Mesothelial cell of epicardium (in vitro differentiated cells): ENCODE measurements at regions not wholly inside any gene's neighbourhood (a gene's known extent, or its start where the extent isn't known, plus 50 kb on each side); places are given as distances from the start of the nearest gene placed in this dataset.

ENCODE experiments used
- DNase-seq, 2 experiments: peaks; one replicate each; pipeline ENCODE4 v3.0.0; 2021; ENCODE audit warnings: low spot score in 2 of 2; ENCODE audit not compliant: unreplicated experiment in 2 of 2
- H3K27ac Mint-ChIP-seq: 2 replicates; pipeline ENCODE4 v1.8.0; 2021; ENCODE audit warnings: mixed read lengths
- H3K27me3 Mint-ChIP-seq: 2 replicates; pipeline ENCODE4 v1.8.0; 2021; ENCODE audit warnings: low read depth, mixed read lengths
- H3K36me3 Mint-ChIP-seq: 2 replicates; pipeline ENCODE4 v1.8.0; 2021; ENCODE audit warnings: mixed read lengths
- H3K4me1 Mint-ChIP-seq: 2 replicates; pipeline ENCODE4 v1.8.0; 2021; ENCODE audit warnings: mixed read lengths
- H3K4me3 Mint-ChIP-seq: 2 replicates; pipeline ENCODE4 v1.8.0; 2021; ENCODE audit warnings: mild to moderate bottlenecking, moderate library complexity, mixed read lengths
- H3K9me3 Mint-ChIP-seq: 2 replicates; pipeline ENCODE4 v1.8.0; 2021; ENCODE audit warnings: mixed read lengths
- TF ChIP-seq, protein P1 (sequence below): fragments of 200-600 bp; sonication (generic); IDR thresholded peaks from one replicate; pipeline ENCODE4 v1.5.0; 2021; ENCODE audit warnings: antibody characterized with exemption; ENCODE audit not compliant: unreplicated experiment

DNA sequence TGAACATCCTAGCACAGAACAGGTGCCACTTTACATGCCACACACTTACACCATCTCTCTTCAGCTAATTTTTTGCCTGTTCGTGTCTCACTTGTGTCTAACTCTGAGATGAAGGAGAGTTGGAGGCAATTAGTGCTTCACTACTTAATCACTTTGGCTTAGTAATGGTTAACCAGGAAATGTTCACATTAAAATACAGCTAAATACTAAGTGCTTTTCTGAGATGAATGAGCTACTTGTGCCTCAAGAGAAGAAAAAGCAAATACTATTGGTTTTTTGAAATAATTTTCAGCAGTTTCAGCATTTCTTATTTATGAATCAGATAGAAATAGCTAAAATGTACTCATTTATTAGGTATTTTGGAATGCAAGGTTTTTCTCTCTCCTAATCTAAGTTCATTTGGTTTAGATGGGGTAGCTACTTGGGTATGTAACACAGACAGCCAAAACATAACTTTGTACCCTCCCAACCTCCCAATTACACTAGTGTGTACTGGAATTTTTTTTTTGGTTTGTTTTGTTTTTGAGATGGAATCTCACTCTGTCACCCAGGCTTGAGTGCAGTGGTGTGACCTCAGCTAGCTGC is 1474.1 kb upstream of the SEL1L start:
- TF ChIP-seq, protein P1, sequence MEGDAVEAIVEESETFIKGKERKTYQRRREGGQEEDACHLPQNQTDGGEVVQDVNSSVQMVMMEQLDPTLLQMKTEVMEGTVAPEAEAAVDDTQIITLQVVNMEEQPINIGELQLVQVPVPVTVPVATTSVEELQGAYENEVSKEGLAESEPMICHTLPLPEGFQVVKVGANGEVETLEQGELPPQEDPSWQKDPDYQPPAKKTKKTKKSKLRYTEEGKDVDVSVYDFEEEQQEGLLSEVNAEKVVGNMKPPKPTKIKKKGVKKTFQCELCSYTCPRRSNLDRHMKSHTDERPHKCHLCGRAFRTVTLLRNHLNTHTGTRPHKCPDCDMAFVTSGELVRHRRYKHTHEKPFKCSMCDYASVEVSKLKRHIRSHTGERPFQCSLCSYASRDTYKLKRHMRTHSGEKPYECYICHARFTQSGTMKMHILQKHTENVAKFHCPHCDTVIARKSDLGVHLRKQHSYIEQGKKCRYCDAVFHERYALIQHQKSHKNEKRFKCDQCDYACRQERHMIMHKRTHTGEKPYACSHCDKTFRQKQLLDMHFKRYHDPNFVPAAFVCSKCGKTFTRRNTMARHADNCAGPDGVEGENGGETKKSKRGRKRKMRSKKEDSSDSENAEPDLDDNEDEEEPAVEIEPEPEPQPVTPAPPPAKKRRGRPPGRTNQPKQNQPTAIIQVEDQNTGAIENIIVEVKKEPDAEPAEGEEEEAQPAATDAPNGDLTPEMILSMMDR: no peak
- H3K4me3 Mint-ChIP-seq: no peak overlapping the region
- peaks cover 8% of the 10 kb centered on the region for H3K4me1 Mint-ChIP-seq
- H3K36me3 Mint-ChIP-seq: peaks cover 5% of the 10 kb centered on the region
- H3K27me3 Mint-ChIP-seq: no peaks in the 10 kb centered on the region
- DNase-seq: no peak
- H3K27ac Mint-ChIP-seq: no peak overlapping the region
- peaks cover 24% of the 10 kb centered on the region for H3K9me3 Mint-ChIP-seq

DNA sequence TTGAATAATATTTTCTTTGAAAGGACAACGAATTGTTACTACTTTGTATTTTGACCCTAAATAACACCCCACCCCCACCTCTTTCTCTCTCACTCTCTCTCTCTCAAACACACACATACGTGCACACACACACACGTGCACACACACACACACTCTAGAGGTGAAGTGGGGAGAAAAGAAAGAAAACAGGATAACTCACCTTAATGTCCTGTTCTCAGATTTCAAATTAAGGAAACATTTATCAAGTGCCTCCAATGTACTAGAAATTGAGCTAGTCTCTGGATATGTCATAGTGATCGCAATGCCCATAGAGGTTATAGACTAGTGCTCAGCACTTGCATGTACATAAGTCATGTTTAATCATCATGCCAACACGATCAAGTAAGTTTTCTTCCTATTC is 1483.6 kb upstream of the SEL1L start:
- no peak for DNase-seq
- H3K27ac Mint-ChIP-seq: no peak overlapping the region
- H3K9me3 Mint-ChIP-seq: peaks cover 8% of the 10 kb centered on the region
- no peak overlapping the region for H3K4me3 Mint-ChIP-seq
- H3K4me1 Mint-ChIP-seq: peaks cover 22% of the 10 kb centered on the region
- H3K27me3 Mint-ChIP-seq: no peaks in the 10 kb centered on the region
- TF ChIP-seq, protein P1: no peak
- H3K36me3 Mint-ChIP-seq: peaks cover 3% of the 10 kb centered on the region

DNA sequence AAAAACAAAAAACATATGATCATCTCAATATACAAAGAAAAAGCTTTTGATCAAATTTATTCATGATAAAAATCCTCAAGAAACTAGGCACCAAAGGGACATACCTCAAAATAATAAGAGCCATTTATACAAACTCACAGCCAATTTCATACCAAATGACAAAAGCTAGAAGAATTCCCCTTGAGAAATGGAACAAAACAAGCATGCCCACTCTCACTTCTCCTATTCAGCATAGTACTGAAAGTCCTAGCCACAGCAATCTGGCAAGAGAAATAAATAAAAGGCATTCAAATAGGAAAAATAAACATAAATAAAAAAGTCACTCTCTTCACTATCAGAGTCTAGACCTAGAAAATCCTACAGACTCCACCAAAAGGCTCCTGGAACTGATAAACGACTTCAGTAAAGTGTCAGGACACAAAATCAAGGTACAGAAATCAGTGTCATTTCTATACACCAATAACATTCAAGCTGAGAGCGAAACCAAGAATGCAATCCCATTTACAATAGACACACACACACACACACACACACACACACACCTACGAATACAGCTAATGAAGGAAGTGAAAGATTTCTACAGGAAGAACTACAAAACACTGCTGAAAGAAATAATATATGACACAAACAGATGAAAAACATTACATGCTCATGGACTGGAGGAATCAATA is 1486.2 kb upstream of the SEL1L start:
- Mint-ChIP-seq H3K36me3 (no peaks in the 10 kb centered on the region), H3K9me3 (no peaks in the 10 kb centered on the region), H3K27ac (no peak overlapping the region), H3K4me1 (peaks cover 22% of the 10 kb centered on the region), H3K4me3 (no peak overlapping the region), H3K27me3 (no peaks in the 10 kb centered on the region)
- TF ChIP-seq, protein P1: no peak
- no peak for DNase-seq

DNA sequence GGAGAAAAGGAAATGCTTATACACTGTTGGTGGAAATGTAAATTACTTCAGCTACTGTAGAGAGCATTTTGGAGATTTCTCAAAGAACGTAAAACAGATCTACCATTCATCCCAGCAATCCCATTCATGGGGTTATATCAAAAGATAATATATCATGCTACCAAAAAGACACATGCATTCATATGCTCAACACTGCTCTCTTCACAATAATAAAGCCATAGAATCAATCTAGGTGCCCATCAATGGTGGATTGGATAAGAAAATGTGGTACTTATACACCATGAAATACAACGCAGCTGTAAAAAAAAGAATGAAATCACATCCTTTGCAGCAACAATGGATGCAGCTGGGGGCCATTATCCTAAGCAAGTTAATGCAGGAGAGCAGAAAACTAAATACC is 1487.7 kb upstream of the SEL1L start:
- TF ChIP-seq, protein P1: no peak
- DNase-seq: no peak
- H3K9me3 Mint-ChIP-seq: no peaks in the 10 kb centered on the region
- H3K27ac Mint-ChIP-seq: no peak overlapping the region
- H3K4me1 Mint-ChIP-seq: peaks cover 20% of the 10 kb centered on the region
- H3K4me3 Mint-ChIP-seq: no peak overlapping the region
- H3K36me3 Mint-ChIP-seq: no peaks in the 10 kb centered on the region
- H3K27me3 Mint-ChIP-seq: no peaks in the 10 kb centered on the region

DNA sequence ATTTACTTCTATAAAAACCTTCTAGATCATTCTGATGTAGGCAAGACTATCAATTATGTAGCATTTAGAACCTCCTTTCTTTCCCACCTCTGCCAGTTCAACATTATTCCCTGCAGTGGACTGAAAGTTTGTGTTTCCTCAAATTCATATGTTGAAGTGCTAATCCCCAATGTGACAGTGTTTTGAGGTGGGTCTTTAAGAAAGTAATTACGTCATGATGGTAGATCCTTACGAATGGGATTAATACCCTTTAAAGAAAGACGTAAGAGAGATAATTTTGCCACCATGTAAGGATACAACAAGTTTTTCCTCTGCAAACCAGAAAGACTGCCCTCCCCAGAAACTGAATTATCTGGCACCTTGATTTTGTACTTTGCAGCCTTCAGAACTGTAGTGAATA is 1489.7 kb upstream of the SEL1L start:
- TF ChIP-seq, protein P1: no peak
- H3K4me3 Mint-ChIP-seq: no peak overlapping the region
- DNase-seq: no peak
- peaks cover 9% of the 10 kb centered on the region for H3K4me1 Mint-ChIP-seq
- no peaks in the 10 kb centered on the region for H3K27me3 Mint-ChIP-seq
- no peaks in the 10 kb centered on the region for H3K36me3 Mint-ChIP-seq
- no peak overlapping the region for H3K27ac Mint-ChIP-seq
- no peaks in the 10 kb centered on the region for H3K9me3 Mint-ChIP-seq
